HCT116 (cell line): ENCODE measurements at regions not wholly inside any gene's neighbourhood (a gene's known extent, or its start where the extent isn't known, plus 50 kb on each side); places are given as distances from the start of the nearest gene placed in this dataset.

Experiments used
- ATAC-seq: fragments of 200-7000 bp; cut with Tn5 transposase; 2 replicates; pipeline ENCODE4 v1.9.1; 2020; ENCODE audit warnings: mild to moderate bottlenecking, moderate library complexity
- BruUV-seq: library from RNA; stranded (reverse); fragments of 400-500 nt; replicated peaks from 2 replicates; lab custom pipeline; 2021; lab: Mats Ljungman, UMichigan
- CTCF ChIA-PET: fragments of 300-600 bp; sonication (Branson Sonifier 250); formaldehyde crosslinking; loops from one replicate; lab custom pipeline; 2021; ENCODE audit warnings: antibody characterized with exemption; lab: Charles Lee
- POLR2A ChIA-PET: fragments of 300-600, 350-600 bp; sonication (Branson Sonifier 250); formaldehyde crosslinking; loops from one replicate; lab custom pipeline; 2021; ENCODE audit warnings: antibody characterized with exemption; lab: Charles Lee
- RAD21 ChIA-PET, 2 experiments: fragments of 300-600 bp; sonication (Branson Sonifier 250); formaldehyde crosslinking; loops; one replicate each; lab custom pipeline; 2023; ENCODE audit warnings: low total read pairs in 2 of 2; ENCODE audit not compliant: uncharacterized antibody in 2 of 2, unreplicated experiment in 2 of 2, low non-redundant PET in 1 of 2; lab: Charles Lee
- DNase-seq: peaks from one replicate; pipeline ENCODE4 v3.0.0-alpha.2; 2010; ENCODE audit warnings: low read depth, low spot score
- H2AFZ ChIP-seq: fragments of 200-600 bp; shearing (Covaris generic), sonication (generic); 2 replicates; pipeline ENCODE4 v1.6.1; 2017; ENCODE audit warnings: low read depth, mixed run types, mixed read lengths, antibody characterized with exemption, low read length; ENCODE audit not compliant: poor library complexity, severe bottlenecking
- H3K27ac ChIP-seq: 2 replicates; pipeline ENCODE4 v1.5.1; 2012; ENCODE audit warnings: low read depth, low read length
- H3K27me3 ChIP-seq: fragments of 200-600 bp; sonication (generic); 2 replicates; pipeline ENCODE4 v1.6.1; 2016; ENCODE audit warnings: mixed run types, low read length, mixed read lengths; ENCODE audit not compliant: insufficient read depth
- H3K36me3 ChIP-seq, 2 experiments: fragments of 200-500 bp in 1 of 2; fragments of 200-600 bp in 1 of 2; sonication (Bioruptor generic) in 1 of 2; sonication (generic) in 1 of 2; 2 replicates each; pipeline versions ENCODE4 v1.5.1 to v1.6.1; 2014 to 2016; ENCODE audit warnings: low read length in 2 of 2, inconsistent platforms in 1 of 2, mixed read lengths in 1 of 2, mixed run types in 1 of 2; ENCODE audit not compliant: insufficient read depth in 2 of 2, control insufficient read depth in 1 of 2
- H3K4me1 ChIP-seq, 2 experiments: fragments of 200-600 bp in 1 of 2; sonication (generic) in 1 of 2; 2 replicates each; pipeline versions ENCODE4 v1.5.1 to v1.6.1; 2012 to 2017; ENCODE audit warnings: low read length in 2 of 2, inconsistent platforms in 1 of 2, mild to moderate bottlenecking in 1 of 2, mixed read lengths in 1 of 2, mixed run types in 1 of 2, moderate library complexity in 1 of 2; ENCODE audit not compliant: insufficient read depth in 2 of 2, control insufficient read depth in 1 of 2
- H3K4me2 ChIP-seq: fragments of 200-600 bp; sonication (generic); 2 replicates; pipeline ENCODE4 v1.6.1; 2017; ENCODE audit warnings: mixed run types, low read length, mixed read lengths
- H3K4me3 ChIP-seq, 2 experiments: fragments of 200-600 bp in 1 of 2; sonication (generic) in 1 of 2; replicated peaks in 1 of 2; 2 replicates each; pipeline ENCODE4 v1.5.1; 2011 to 2016; ENCODE audit warnings: low read length in 2 of 2, control low read depth in 1 of 2, low read depth in 1 of 2, mild to moderate bottlenecking in 1 of 2, mixed read lengths in 1 of 2, mixed run types in 1 of 2
- H3K79me2 ChIP-seq: fragments of 200-600 bp; sonication (generic); 2 replicates; pipeline ENCODE4 v1.6.1; 2017; ENCODE audit warnings: mild to moderate bottlenecking, mixed run types, low read length, moderate library complexity, mixed read lengths; ENCODE audit not compliant: insufficient read depth
- H3K9ac ChIP-seq: fragments of 200-600 bp; sonication (generic); 2 replicates; pipeline ENCODE4 v1.6.1; 2016; ENCODE audit warnings: low read length, mixed read lengths
- H3K9me2 ChIP-seq: fragments of 200-600 bp; sonication (generic), shearing (Covaris generic); 2 replicates; pipeline ENCODE4 v1.6.1; 2017; ENCODE audit warnings: mixed run types, mild to moderate bottlenecking, moderate library complexity; ENCODE audit not compliant: insufficient read depth
- H3K9me3 ChIP-seq, 2 experiments: fragments of 200-500 bp in 1 of 2; fragments of 200-600 bp in 1 of 2; sonication (Bioruptor generic) in 1 of 2; sonication (generic) in 1 of 2; 2 replicates each; pipeline ENCODE4 v1.6.1; 2014 to 2017; ENCODE audit warnings: low read length in 2 of 2, mixed read lengths in 2 of 2, inconsistent platforms in 1 of 2, low read depth in 1 of 2, mild to moderate bottlenecking in 1 of 2, mixed run types in 1 of 2, moderate library complexity in 1 of 2; ENCODE audit not compliant: control insufficient read depth in 1 of 2, insufficient read depth in 1 of 2
- H4K20me1 ChIP-seq: fragments of 200-600 bp; sonication (generic), shearing (Covaris generic); 2 replicates; pipeline ENCODE4 v1.6.1; 2017; ENCODE audit warnings: mixed run types, mild to moderate bottlenecking, moderate library complexity; ENCODE audit not compliant: insufficient read depth
- ATF3 ChIP-seq: IDR thresholded peaks from 2 replicates; pipeline ENCODE4 v1.6.1; 2012
- CBX3 ChIP-seq: IDR thresholded peaks from 2 replicates; pipeline ENCODE4 v1.6.1; 2012; ENCODE audit warnings: low read depth
- CEBPB ChIP-seq: IDR thresholded peaks from 2 replicates; pipeline ENCODE4 v1.6.1; 2012; ENCODE audit warnings: low read depth
- CTCF ChIP-seq, 3 experiments: fragments of 200-600 bp in 1 of 3; sonication (generic) in 1 of 3; IDR thresholded peaks in 2 of 3; conservative IDR thresholded peaks in 1 of 3; 2 replicates each; pipeline ENCODE4 v1.5.1; 2012 to 2017; ENCODE audit warnings: low read depth in 2 of 3, low read length in 2 of 3, antibody characterized with exemption in 1 of 3, borderline replicate concordance in 1 of 3, control low read depth in 1 of 3, mild to moderate bottlenecking in 1 of 3, mixed read lengths in 1 of 3, mixed run types in 1 of 3, moderate library complexity in 1 of 3; ENCODE audit not compliant: insufficient read depth in 1 of 3
- ELF1 ChIP-seq: IDR thresholded peaks from 2 replicates; pipeline ENCODE4 v1.6.1; 2012; ENCODE audit warnings: low read depth, borderline replicate concordance
- EZH2 ChIP-seq: fragments of 200-600 bp; sonication (generic); IDR thresholded peaks from 2 replicates; pipeline ENCODE4 v1.6.1; 2017; ENCODE audit warnings: antibody characterized with exemption, mixed run types
- EZH2phosphoT487 ChIP-seq: fragments of 200-600 bp; IDR thresholded peaks from 2 replicates; pipeline ENCODE4 v1.6.1; 2018; ENCODE audit warnings: antibody characterized with exemption, borderline replicate concordance
- FOSL1 ChIP-seq: IDR thresholded peaks from 2 replicates; pipeline ENCODE4 v1.6.1; 2012; ENCODE audit warnings: low read depth
- JUND ChIP-seq: IDR thresholded peaks from 2 replicates; pipeline ENCODE4 v1.6.1; 2012
- POLR2A ChIP-seq: IDR thresholded peaks from 2 replicates; pipeline ENCODE4 v1.7.0; 2011; ENCODE audit warnings: borderline replicate concordance; ENCODE audit not compliant: insufficient read depth, insufficient read length; ENCODE audit errors: extremely low read depth
- POLR2AphosphoS5 ChIP-seq: IDR thresholded peaks from 2 replicates; pipeline ENCODE4 v1.6.1; 2011; ENCODE audit warnings: mild to moderate bottlenecking, low read depth, low read length, moderate library complexity
- RAD21 ChIP-seq: IDR thresholded peaks from 2 replicates; pipeline ENCODE4 v1.6.1; 2012; ENCODE audit warnings: low read depth, mild to moderate bottlenecking
- REST ChIP-seq: IDR thresholded peaks from 2 replicates; pipeline ENCODE4 v1.6.1; 2012; ENCODE audit warnings: low read depth
- SIN3A ChIP-seq: IDR thresholded peaks from 2 replicates; pipeline ENCODE4 v1.6.1; 2012; ENCODE audit warnings: low read depth
- SP1 ChIP-seq: IDR thresholded peaks from 2 replicates; pipeline ENCODE4 v1.6.1; 2012; ENCODE audit warnings: low read depth
- SRF ChIP-seq: IDR thresholded peaks from 2 replicates; pipeline ENCODE4 v1.6.1; 2012; ENCODE audit warnings: low read depth
- TCF7L2 ChIP-seq: IDR thresholded peaks from 2 replicates; pipeline ENCODE4 v1.7.0; 2011; ENCODE audit warnings: borderline replicate concordance, inconsistent platforms; ENCODE audit not compliant: insufficient read depth, insufficient read length; ENCODE audit errors: extremely low read depth
- YY1 ChIP-seq: IDR thresholded peaks from 2 replicates; pipeline ENCODE4 v1.6.1; 2011; ENCODE audit warnings: low read length, low read depth, moderate library complexity, mild to moderate bottlenecking; ENCODE audit not compliant: insufficient replicate concordance; ENCODE audit errors: extremely low read depth
- ZFX ChIP-seq: fragments of 450-650 bp; IDR thresholded peaks from 2 replicates; pipeline ENCODE4 v1.6.1; 2017
- ZNF274 ChIP-seq: fragments of 200-500 bp; sonication (Bioruptor generic); IDR thresholded peaks from 2 replicates; pipeline ENCODE4 v1.6.1; 2014; ENCODE audit warnings: mild to moderate bottlenecking, low read depth, low read length, inconsistent platforms
- intact Hi-C: fragments of 100-400 bp; cut with micrococcal nuclease; formaldehyde crosslinking; loops from 2 replicates; pipeline ENCODE4 v1.10.0; 2022

GRCh38 chr4:71186257-71186565 lies 152.6 kb upstream of the SLC4A4 start:
- no peak for DNase-seq
- H3K4me1 ChIP-seq, result peaks cover 0 to 5% of the 10 kb centered on the region in 2 experiments; a peak in 1 of 4 replicates
- ChIA-PET RAD21 (no interaction called here), POLR2A (no interaction called here), CTCF (no interaction called here)
- no peaks in the 10 kb centered on the region for H3K79me2 ChIP-seq
- H3K27ac ChIP-seq, result no peak overlapping the region
- H2AFZ ChIP-seq, result peak overlapping the region; percentile 36
- no peak for TF ChIP-seq CEBPB
- TF ChIP-seq ATF3, result no peak
- no peak for TF ChIP-seq SP1
- TF ChIP-seq REST, result no peak
- TF ChIP-seq ELF1, result no peak
- TF ChIP-seq SIN3A, result no peak
- no peak for TF ChIP-seq RAD21
- no peak for TF ChIP-seq POLR2AphosphoS5
- no peak for TF ChIP-seq YY1
- TF ChIP-seq SRF, result no peak
- no peak for TF ChIP-seq JUND
- TF ChIP-seq FOSL1, result no peak
- TF ChIP-seq TCF7L2, result no peak
- TF ChIP-seq ZFX, result no peak
- no peak for TF ChIP-seq EZH2phosphoT487
- TF ChIP-seq ZNF274, result no peak
- TF ChIP-seq CBX3, result no peak
- TF ChIP-seq POLR2A, result no peak
- TF ChIP-seq CTCF (IDR thresholded peaks at IDR 0.05 in 2 of 3, conservative IDR thresholded peaks at IDR 0.05 in 1 of 3; ENCODE audit: borderline replicate concordance in 1 of 3, insufficient read depth in 1 of 3, low read depth in 2 of 3, low read length in 2 of 3), result no peak
- no peak for TF ChIP-seq EZH2
- no peaks in the 10 kb centered on the region for H3K9me2 ChIP-seq
- H3K9ac ChIP-seq, result no peak overlapping the region
- BruUV-seq, result no TSS peak
- H4K20me1 ChIP-seq, result no peaks in the 10 kb centered on the region
- peak overlapping the region; percentile 37 to 58 for H3K4me3 ChIP-seq
- H3K9me3 ChIP-seq, result no peaks in the 10 kb centered on the region
- no peak for ATAC-seq
- peak overlapping the region; percentile 79 for H3K4me2 ChIP-seq
- H3K27me3 ChIP-seq, result peaks cover 15% of the 10 kb centered on the region; the same call in 1 of the 2 replicates
- intact Hi-C loops, result loop anchor here (5.0 to 10.0 kb wide), 2 partner anchors 526 to 531 kb away; no protein-coding TSS in a partner anchor
- H3K36me3 ChIP-seq, result no peaks in the 10 kb centered on the region
